GM10266 (cell line): ENCODE measurements at regions not wholly inside any gene's neighbourhood (a gene's known extent, or its start where the extent isn't known, plus 50 kb on each side); places are given as distances from the start of the nearest gene placed in this dataset.

ENCODE experiments used
- DNase-seq: peaks from one replicate; pipeline ENCODE4 v3.0.0; 2012; ENCODE audit errors: extremely low spot score
- CTCF ChIP-seq: IDR thresholded peaks from 2 replicates; pipeline ENCODE4 v1.5.1; 2012; ENCODE audit warnings: mild to moderate bottlenecking, low read depth; ENCODE audit not compliant: control insufficient read depth, insufficient read depth; ENCODE audit errors: missing control alignments

- DNase-seq: no peak
- TF ChIP-seq CTCF: no peak
These were observed 542.0 kb downstream of the GBA3 start for GRCh38 chr4:23234716-23235115.

DNA sequence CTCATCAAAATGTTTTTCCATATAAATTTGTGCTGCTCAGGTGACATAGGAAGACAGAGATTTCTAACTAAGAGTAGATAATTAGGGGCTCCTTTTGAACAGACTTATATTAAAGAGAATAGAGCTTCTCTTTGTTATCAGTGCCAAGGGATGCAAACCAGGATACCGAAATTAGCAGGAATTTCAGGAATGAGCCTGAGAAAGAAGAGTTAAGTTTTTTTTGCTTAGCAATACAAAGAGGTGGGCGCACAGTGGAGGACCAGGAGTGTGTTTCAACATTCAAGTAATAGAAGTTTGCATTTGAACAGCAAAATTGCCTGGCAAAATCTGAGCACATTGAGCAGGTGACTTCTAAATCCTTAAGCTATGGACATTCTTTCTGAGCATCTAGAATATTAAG lies 541.3 kb downstream of the GBA3 start:
- DNase-seq: no peak
- no peak for TF ChIP-seq CTCF

DNA sequence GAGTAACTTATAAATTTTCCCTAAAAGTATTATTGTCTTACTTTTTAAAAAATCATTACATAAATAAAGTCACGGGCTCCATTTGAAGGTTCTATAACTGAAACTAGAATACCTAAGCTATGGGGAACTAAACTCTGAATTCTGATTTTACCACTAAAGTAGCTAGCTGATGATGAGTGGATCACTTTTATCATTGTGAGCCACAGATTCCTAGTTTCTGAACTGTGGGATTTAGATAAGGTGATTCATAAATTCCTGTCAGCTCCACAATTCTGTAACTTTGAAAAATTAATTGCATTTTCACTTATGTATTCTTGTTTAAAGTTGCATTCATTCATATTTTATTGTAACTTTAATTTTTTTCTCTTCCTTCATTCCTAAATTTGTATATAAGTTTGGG lies 540.9 kb downstream of the GBA3 start:
- DNase-seq: no peak
- no peak for TF ChIP-seq CTCF

DNA sequence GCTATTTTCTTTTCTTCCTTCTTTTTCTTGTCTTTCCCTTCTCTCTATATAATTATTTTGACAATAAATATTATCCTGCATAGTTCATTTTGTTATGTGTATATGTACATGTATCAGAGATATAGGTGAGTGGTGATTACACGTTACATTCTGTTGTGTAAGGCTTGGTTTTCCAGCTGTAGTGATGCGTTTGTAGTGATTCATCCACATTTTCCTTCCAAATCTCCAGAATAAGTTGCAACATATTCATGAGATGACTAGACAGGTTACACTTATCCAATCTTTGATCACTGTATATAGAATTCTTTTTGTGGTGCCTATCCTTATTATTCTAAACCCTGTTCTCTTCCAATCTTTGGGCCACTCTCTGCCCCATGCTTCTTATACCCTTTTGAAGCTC lies 540.2 kb downstream of the GBA3 start:
- no peak for DNase-seq
- TF ChIP-seq CTCF: no peak

GRCh38 chr4:23225564-23225963 lies 532.8 kb downstream of the GBA3 start:
- no peak for TF ChIP-seq CTCF
- DNase-seq: no peak

DNA sequence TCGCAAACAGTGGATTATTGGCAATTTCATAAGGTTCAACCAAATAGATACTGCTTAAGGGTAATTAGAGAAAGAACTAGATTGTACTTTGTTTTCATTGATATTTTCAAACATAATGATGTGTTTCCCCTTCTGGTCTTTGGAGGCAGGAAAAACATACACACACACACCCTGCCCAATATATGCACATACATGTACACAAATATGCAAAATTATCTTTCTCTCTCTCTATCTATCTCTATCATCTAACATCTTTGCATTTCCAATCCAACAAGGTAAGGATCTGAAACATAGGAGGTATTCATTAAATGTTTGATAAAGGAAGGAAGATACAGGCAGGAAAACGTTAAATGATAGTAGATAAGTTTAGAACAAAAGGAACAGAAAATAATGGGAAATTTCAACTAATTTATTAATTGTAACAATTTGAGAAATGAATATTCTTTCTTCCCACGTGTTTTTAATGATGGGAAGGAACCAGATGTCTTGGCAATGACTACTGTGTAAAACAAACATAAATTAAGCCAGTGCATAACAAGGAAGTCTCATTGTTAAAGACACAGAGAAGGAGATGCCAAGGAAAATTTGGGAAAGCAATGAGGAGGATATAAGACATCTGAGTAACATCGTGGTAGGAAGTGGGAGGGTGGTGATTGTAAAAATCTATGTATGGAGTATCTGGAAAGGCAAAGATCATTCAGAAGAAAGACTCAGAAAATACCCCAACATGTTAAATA lies 532.1 kb downstream of the GBA3 start:
- TF ChIP-seq CTCF: no peak
- no peak for DNase-seq

DNA sequence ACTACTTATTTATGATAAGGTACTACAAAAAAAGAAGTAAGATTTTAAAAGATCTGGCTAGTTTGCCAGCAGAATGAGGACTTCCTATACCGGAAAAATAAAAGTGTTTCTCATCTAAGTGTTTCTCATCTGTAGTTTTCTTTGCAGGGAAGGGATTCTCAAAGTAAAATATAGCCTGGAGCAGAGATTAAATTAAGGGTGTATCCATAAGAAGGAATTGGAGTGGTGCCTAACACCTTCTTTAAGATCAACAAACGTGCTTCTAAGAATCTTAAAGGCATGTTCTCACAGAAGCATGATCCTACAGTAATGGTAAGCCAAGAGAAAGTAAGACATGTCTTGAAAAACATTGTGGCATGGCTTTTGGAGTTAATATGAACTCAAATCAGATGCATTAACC lies 528.2 kb downstream of the GBA3 start:
- no peak for TF ChIP-seq CTCF
- DNase-seq: no peak
